Mucosa of descending colon (tissue), 3 donors: ENCODE measurements at regions not wholly inside any gene's neighbourhood (a gene's known extent, or its start where the extent isn't known, plus 50 kb on each side); places are given as distances from the start of the nearest gene placed in this dataset.

ENCODE experiments used
- ATAC-seq: fragments of 200-7000 bp; cut with Tn5 transposase; one replicate; pipeline ENCODE4 v1.9.1; 2020; ENCODE audit warnings: mild to moderate bottlenecking, moderate library complexity
- DNase-seq, 3 donors: peaks; one replicate each; pipeline ENCODE4 v3.0.0-alpha.2; 2020
- H3K36me3 ChIP-seq: fragments of 200-600 bp; one replicate; pipeline ENCODE4 v1.8.0; 2021; ENCODE audit warnings: low read depth, mild to moderate bottlenecking
- H3K4me1 ChIP-seq: fragments of 200-600 bp; one replicate; pipeline ENCODE4 v1.8.0; 2021; ENCODE audit warnings: low read depth, mild to moderate bottlenecking
- H3K4me3 ChIP-seq: fragments of 200-600 bp; one replicate; pipeline ENCODE4 v1.8.0; 2021; ENCODE audit warnings: mild to moderate bottlenecking
- H3K9me3 ChIP-seq: fragments of 200-600 bp; one replicate; pipeline ENCODE4 v1.8.0; 2021; ENCODE audit warnings: mild to moderate bottlenecking
- CTCF ChIP-seq: fragments of 200-600 bp; IDR thresholded peaks from one replicate; pipeline ENCODE4 v1.8.0; 2022; ENCODE audit warnings: antibody characterized with exemption, mild to moderate bottlenecking
- intact Hi-C, 2 donors: fragments of 100-400 bp; cut with DNase I in 1 of 2; cut with micrococcal nuclease in 1 of 2; formaldehyde crosslinking; loops; one replicate each; pipeline versions ENCODE4 v1.11.0 to v1.11.1; 2022; cut with DNase I, micrococcal nuclease
- donor health status: DM: no; HTN: no; CAD: no; lungs with moderate emphysema.
- donor health status: DM: no; HTN: no; CAD: no.
- donor health status: DM: no; HTN: yes; CAD: no.

- no peak for ATAC-seq
- TF ChIP-seq CTCF = no peak
Observed at GRCh38 chr5:171625646-171626045, 160.0 kb upstream of the SMIM23 start.

GRCh38 chr5:171627936-171628632, 157.5 kb upstream of the SMIM23 start:
- ATAC-seq = no peak
- no peak for DNase-seq

More at GRCh38 chr5:171625646-171626045, 160.0 kb upstream of the SMIM23 start:
- no peaks in the 10 kb centered on the region for H3K9me3 ChIP-seq
- DNase-seq = no peak
- intact Hi-C loops = no loop called here
- peaks cover 7% of the 10 kb centered on the region for H3K4me1 ChIP-seq
- no peaks in the 10 kb centered on the region for H3K36me3 ChIP-seq
- no peak overlapping the region for H3K4me3 ChIP-seq

GRCh38 chr5:171628633-171628974, 157.0 kb upstream of the SMIM23 start:
- intact Hi-C loops = no loop called here
- TF ChIP-seq CTCF = no peak
- Histone ChIP-seq H3K4me1 (peaks cover 7% of the 10 kb centered on the region), H3K36me3 (no peaks in the 10 kb centered on the region), H3K9me3 (no peaks in the 10 kb centered on the region), H3K4me3 (no peak overlapping the region)
- no peak for DNase-seq
- no peak for ATAC-seq

More at GRCh38 chr5:171627936-171628632, 157.5 kb upstream of the SMIM23 start:
- intact Hi-C loops = no loop called here
- H3K4me3 ChIP-seq = no peak overlapping the region
- no peaks in the 10 kb centered on the region for H3K36me3 ChIP-seq
- no peak for TF ChIP-seq CTCF
- no peaks in the 10 kb centered on the region for H3K9me3 ChIP-seq
- H3K4me1 ChIP-seq = peaks cover 7% of the 10 kb centered on the region

GRCh38 chr5:171629221-171629620, 156.4 kb upstream of the SMIM23 start:
- no peaks in the 10 kb centered on the region for H3K36me3 ChIP-seq
- no peaks in the 10 kb centered on the region for H3K9me3 ChIP-seq
- DNase-seq (no peak), ATAC-seq (peak; percentile 24)
- H3K4me3 ChIP-seq = no peak overlapping the region
- H3K4me1 ChIP-seq = peaks cover 7% of the 10 kb centered on the region
- intact Hi-C loops = no loop called here
- TF ChIP-seq CTCF = no peak

GRCh38 chr5:171629628-171630349, 155.8 kb upstream of the SMIM23 start:
- peak; percentile 10 for TF ChIP-seq CTCF
- no peaks in the 10 kb centered on the region for H3K9me3 ChIP-seq
- intact Hi-C loops = no loop called here
- no peak overlapping the region for H3K4me3 ChIP-seq
- peaks cover 7% of the 10 kb centered on the region for H3K4me1 ChIP-seq
- H3K36me3 ChIP-seq = no peaks in the 10 kb centered on the region
- DNase-seq = peak in 2 of 3 donors; percentile 39 to 72
- peak; percentile 89 for ATAC-seq
